H1 (cell line): ENCODE measurements at regions not wholly inside any gene's neighbourhood (a gene's known extent, or its start where the extent isn't known, plus 50 kb on each side); places are given as distances from the start of the nearest gene placed in this dataset.

Experiments
- CTCF ChIA-PET: fragments of 300-600 bp; sonication (Branson Sonifier 250); formaldehyde crosslinking; loops from one replicate; lab custom pipeline; 2021; ENCODE audit not compliant: partially characterized antibody; lab: Charles Lee
- POLR2A ChIA-PET: fragments of 300-600 bp; sonication (Branson Sonifier 250); formaldehyde crosslinking; loops from one replicate; lab custom pipeline; 2021; ENCODE audit warnings: inconsistent platforms; ENCODE audit not compliant: partially characterized antibody; lab: Charles Lee
- DNase-seq, 2 experiments: peaks; one replicate each; pipeline versions ENCODE4 v3.0.0 to v3.0.0-alpha.2; 2010 to 2022; ENCODE audit warnings: low spot score in 2 of 2, low read depth in 1 of 2, mixed read lengths in 1 of 2
- FAIRE-seq: peaks from 2 replicates; lab custom pipeline; 2011; peaks lifted over from hg19 to GRCh38; lab: Jason Lieb, UNC
- H2AFZ ChIP-seq: 2 replicates; pipeline ENCODE4 v1.8.1; 2012; ENCODE audit warnings: low read length, inconsistent platforms
- H2AK5ac ChIP-seq: 2 replicates; pipeline ENCODE4 v1.6.1; 2013; ENCODE audit warnings: low read depth, low read length
- H2BK120ac ChIP-seq: replicated peaks from 2 replicates; pipeline ENCODE3; 2013; ENCODE audit warnings: low read depth, low read length, inconsistent platforms
- H2BK12ac ChIP-seq: 2 replicates; pipeline ENCODE4 v1.6.1; 2013; ENCODE audit warnings: low read depth, low read length
- H2BK15ac ChIP-seq: 2 replicates; pipeline ENCODE4 v1.6.1; 2013; ENCODE audit warnings: low read length
- H2BK20ac ChIP-seq: 2 replicates; pipeline ENCODE4 v1.6.1; 2013; ENCODE audit warnings: low read length
- H2BK5ac ChIP-seq: 2 replicates; pipeline ENCODE4 v1.6.1; 2013; ENCODE audit warnings: low read depth, low read length
- H3K14ac ChIP-seq: 2 replicates; pipeline ENCODE4 v1.6.1; 2013; ENCODE audit warnings: inconsistent platforms; ENCODE audit not compliant: insufficient read length
- H3K18ac ChIP-seq: 2 replicates; pipeline ENCODE4 v1.6.1; 2013; ENCODE audit warnings: low read length; ENCODE audit errors: extremely low read depth
- H3K23ac ChIP-seq: 2 replicates; pipeline ENCODE4 v1.6.1; 2013; ENCODE audit warnings: inconsistent platforms; ENCODE audit not compliant: insufficient read length
- H3K23me2 ChIP-seq: 2 replicates; pipeline ENCODE4 v1.6.1; 2013; ENCODE audit warnings: low read depth, low read length
- H3K27ac ChIP-seq: 2 replicates; pipeline ENCODE4 v1.6.1; 2011; ENCODE audit warnings: low read depth, low read length, inconsistent platforms
- H3K27me3 ChIP-seq, 4 experiments: replicated peaks in 1 of 4; 1 replicate in 1 of 4; 2 replicates in 3 of 4; pipeline versions ENCODE4 v1.6.1 to v1.8.1; 2011 to 2013; ENCODE audit warnings: low read length in 3 of 4, mild to moderate bottlenecking in 3 of 4, inconsistent platforms in 2 of 4, mixed read lengths in 2 of 4, moderate library complexity in 1 of 4; ENCODE audit not compliant: control insufficient read depth in 3 of 4, insufficient read depth in 3 of 4; ENCODE audit errors: extremely low read depth in 1 of 4
- H3K36me3 ChIP-seq, 4 experiments: 2 replicates each; pipeline versions ENCODE4 v1.6.1 to v1.8.1; 2011 to 2013; ENCODE audit warnings: mild to moderate bottlenecking in 4 of 4, low read length in 3 of 4, moderate library complexity in 2 of 4, control low read depth in 1 of 4, inconsistent platforms in 1 of 4; ENCODE audit not compliant: insufficient read depth in 4 of 4, control insufficient read depth in 2 of 4
- H3K4ac ChIP-seq: replicated peaks from 2 replicates; pipeline ENCODE3; 2013; ENCODE audit warnings: low read length, low read depth, mixed read lengths, inconsistent platforms; ENCODE audit not compliant: insufficient read length
- H3K4me1 ChIP-seq, 4 experiments: replicated peaks in 1 of 4; 1 replicate in 1 of 4; 2 replicates in 3 of 4; pipeline versions ENCODE4 v1.6.1 to v1.8.1; 2011 to 2013; ENCODE audit warnings: low read length in 3 of 4, inconsistent platforms in 2 of 4, mixed read lengths in 1 of 4; ENCODE audit not compliant: insufficient read depth in 4 of 4, control insufficient read depth in 3 of 4
- H3K4me2 ChIP-seq, 2 experiments: 2 replicates each; pipeline versions ENCODE4 v1.6.1 to v1.8.1; 2011 to 2013; ENCODE audit warnings: low read depth in 2 of 2, low read length in 2 of 2, control low read depth in 1 of 2, inconsistent platforms in 1 of 2, mild to moderate bottlenecking in 1 of 2; ENCODE audit not compliant: insufficient read depth in 1 of 2
- H3K4me3 ChIP-seq, 4 experiments: fragments of 200-600, 300-600 bp in 1 of 4; sonication (generic), shearing (Covaris generic), sonication (Bioruptor Twin) in 1 of 4; 2 replicates each; pipeline versions ENCODE4 v1.5.1 to v1.8.1; 2011 to 2016; ENCODE audit warnings: low read length in 4 of 4, low read depth in 3 of 4, control low read depth in 2 of 4, inconsistent platforms in 2 of 4, mild to moderate bottlenecking in 2 of 4, mixed read lengths in 1 of 4, moderate library complexity in 1 of 4; ENCODE audit not compliant: insufficient read depth in 2 of 4; ENCODE audit errors: extremely low read depth in 1 of 4
- H3K56ac ChIP-seq: replicated peaks from 2 replicates; pipeline ENCODE3; 2013; ENCODE audit warnings: low read depth, mild to moderate bottlenecking, mixed read lengths, low read length, inconsistent platforms; ENCODE audit not compliant: insufficient read length
- H3K79me1 ChIP-seq: 2 replicates; pipeline ENCODE4 v1.6.1; 2013; ENCODE audit warnings: low read depth, low read length, control low read depth
- H3K79me2 ChIP-seq, 2 experiments: 2 replicates each; pipeline versions ENCODE4 v1.6.1 to v1.8.1; 2012 to 2013; ENCODE audit warnings: low read length in 2 of 2, mild to moderate bottlenecking in 2 of 2, inconsistent platforms in 1 of 2; ENCODE audit not compliant: insufficient read depth in 2 of 2, control insufficient read depth in 1 of 2
- H3K9ac ChIP-seq, 4 experiments: replicated peaks in 1 of 4; 1 replicate in 1 of 4; 2 replicates in 3 of 4; pipeline versions ENCODE4 v1.6.1 to v1.8.1; 2011 to 2013; ENCODE audit warnings: low read depth in 3 of 4, low read length in 3 of 4, control low read depth in 2 of 4, mild to moderate bottlenecking in 2 of 4, moderate library complexity in 2 of 4, inconsistent platforms in 1 of 4; ENCODE audit errors: extremely low read depth in 1 of 4
- H3K9me3 ChIP-seq, 2 experiments: 2 replicates each; pipeline versions ENCODE4 v1.6.1 to v1.8.1; 2012 to 2013; ENCODE audit warnings: mild to moderate bottlenecking in 2 of 2, moderate library complexity in 2 of 2, control low read depth in 1 of 2, inconsistent platforms in 1 of 2, low read depth in 1 of 2, low read length in 1 of 2, mixed read lengths in 1 of 2; ENCODE audit not compliant: insufficient read depth in 2 of 2
- H4K20me1 ChIP-seq, 2 experiments: replicated peaks in 1 of 2; 2 replicates each; pipeline versions ENCODE3 to v1.8.1; 2011 to 2013; ENCODE audit warnings: inconsistent platforms in 2 of 2, low read length in 2 of 2, mild to moderate bottlenecking in 1 of 2; ENCODE audit not compliant: insufficient read depth in 2 of 2, control insufficient read depth in 1 of 2
- H4K5ac ChIP-seq: 2 replicates; pipeline ENCODE4 v1.6.1; 2013; ENCODE audit warnings: low read length, low read depth, mixed read lengths, inconsistent platforms; ENCODE audit not compliant: insufficient read length
- H4K8ac ChIP-seq: 2 replicates; pipeline ENCODE4 v1.8.0; 2013; ENCODE audit warnings: mild to moderate bottlenecking, moderate library complexity, low read length, inconsistent platforms; ENCODE audit not compliant: insufficient read depth; ENCODE audit errors: extremely low read depth
- H4K91ac ChIP-seq: replicated peaks from 2 replicates; pipeline ENCODE3; 2013; ENCODE audit warnings: low read length, mixed read lengths, inconsistent platforms; ENCODE audit not compliant: insufficient read length
- ASH2L ChIP-seq: fragments of 200-600, 300-600 bp; sonication (generic); IDR thresholded peaks from one replicate; pipeline ENCODE4 v1.7.1; 2017; ENCODE audit warnings: low read length
- BCL11A ChIP-seq, 2 experiments: IDR thresholded peaks; one replicate each; pipeline ENCODE4 v1.6.1; 2011; ENCODE audit warnings: low read depth in 2 of 2, low read length in 2 of 2, mild to moderate bottlenecking in 2 of 2
- BRCA1 ChIP-seq: IDR thresholded peaks from 2 replicates; pipeline ENCODE4 v1.6.1; 2012; ENCODE audit warnings: low read depth, low read length, improper control_type of control experiment
- CHD1 ChIP-seq: IDR thresholded peaks from 2 replicates; pipeline ENCODE4 v1.6.1; 2012; ENCODE audit warnings: low read depth, low read length, improper control_type of control experiment
- HDAC6 ChIP-seq: IDR thresholded peaks from one replicate; pipeline ENCODE4 v1.7.1; 2012; ENCODE audit warnings: low read depth, mild to moderate bottlenecking, inconsistent platforms, low read length, moderate library complexity
- JUND ChIP-seq: IDR thresholded peaks from 2 replicates; pipeline ENCODE4 v1.6.1; 2011; ENCODE audit warnings: mild to moderate bottlenecking, improper control_type of control experiment, low read length
- TAF7 ChIP-seq: optimal IDR thresholded peaks from 2 replicates; pipeline ENCODE3; 2011; ENCODE audit warnings: low read depth, mild to moderate bottlenecking, inconsistent platforms, low read length, moderate library complexity, borderline replicate concordance
- WGBS, 2 experiments: shearing (Covaris generic) in 1 of 2; methylation state at CpG; one replicate each; pipeline versions ENCODE4 v1.1.6 to v1.1.7; 2013 to 2015; ENCODE audit warnings: low lambda C conversion rate in 2 of 2, mixed read lengths in 2 of 2, inconsistent platforms in 1 of 2, low coverage in 1 of 2, missing lambda C conversion rate in 1 of 2; ENCODE audit not compliant: insufficient replicate concordance in 2 of 2, insufficient coverage in 1 of 2, insufficient read length in 1 of 2; ENCODE audit errors: extremely low coverage in 1 of 2, missing lambda C conversion rate in 1 of 2; 5-methylcytosine and 5-hydroxymethylcytosine counted together
- TF ChIP-seq, protein P1 (sequence below): IDR thresholded peaks from 2 replicates; pipeline ENCODE4 v1.6.1; 2011; ENCODE audit warnings: low read depth, mild to moderate bottlenecking, low read length; ENCODE audit not compliant: insufficient read depth

DNA sequence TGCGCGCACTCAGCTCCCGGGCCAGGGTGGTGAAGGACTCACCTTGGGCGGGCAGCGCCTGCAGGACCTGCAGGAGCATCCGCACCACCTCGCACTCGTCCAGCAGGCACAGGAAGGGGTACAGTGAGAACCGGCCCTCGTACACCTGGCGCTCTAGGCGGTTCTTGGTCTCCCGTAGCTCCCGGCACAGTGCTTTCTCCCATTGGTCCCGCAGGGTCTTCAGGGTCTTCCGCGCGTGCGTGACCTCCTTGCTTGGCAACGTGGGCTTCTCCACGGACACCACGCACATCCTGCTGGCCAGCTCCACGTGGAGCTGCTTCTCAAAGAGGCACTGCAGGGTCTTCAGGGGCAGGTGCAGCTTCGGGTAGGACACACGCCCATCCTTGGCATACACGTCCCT is 74.1 kb upstream of the MED13 start:
- FAIRE-seq (no peak), DNase-seq (no peak)
- TF ChIP-seq ASH2L = no peak
- TF ChIP-seq BCL11A (IDR thresholded peaks at IDR 0.05; ENCODE audit: low read depth in 2 of 2, low read length in 2 of 2) = no peak
- TF ChIP-seq, protein P1, sequence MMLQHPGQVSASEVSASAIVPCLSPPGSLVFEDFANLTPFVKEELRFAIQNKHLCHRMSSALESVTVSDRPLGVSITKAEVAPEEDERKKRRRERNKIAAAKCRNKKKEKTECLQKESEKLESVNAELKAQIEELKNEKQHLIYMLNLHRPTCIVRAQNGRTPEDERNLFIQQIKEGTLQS = no peak
- TF ChIP-seq TAF7 = no peak
- TF ChIP-seq BRCA1 = no peak
- no peak for TF ChIP-seq HDAC6
- no peak for TF ChIP-seq CHD1
- TF ChIP-seq JUND = no peak
- Histone ChIP-seq H3K14ac (no peak overlapping the region), H3K56ac (no peak overlapping the region), H3K27ac (no peak overlapping the region), H2BK15ac (no peak overlapping the region), H3K4me3 (no peak overlapping the region), H4K5ac (no peak overlapping the region), H3K23me2 (no peaks in the 10 kb centered on the region), H3K9ac (no peak overlapping the region), H2AFZ (no peak overlapping the region; the same call in 1 of the 2 replicates), H2BK5ac (no peak overlapping the region), H3K27me3 (no peaks in the 10 kb centered on the region), H3K9me3 (no peaks in the 10 kb centered on the region; a peak in 1 of 4 replicates), H3K23ac (no peak overlapping the region), H2BK120ac (no peak overlapping the region), H3K4me2 (no peak overlapping the region), H2BK20ac (no peak overlapping the region), H3K4ac (no peak overlapping the region), H3K18ac (no peak overlapping the region), H4K91ac (no peak overlapping the region), H3K79me2 (no peaks in the 10 kb centered on the region), H4K8ac (no peak overlapping the region; the same call in 1 of the 2 replicates), H4K20me1 (no peaks in the 10 kb centered on the region), H2BK12ac (no peak overlapping the region), H3K4me1 (no peaks in the 10 kb centered on the region; a peak in 4 of 7 replicates), H3K36me3 (no peaks in the 10 kb centered on the region), H3K79me1 (no peaks in the 10 kb centered on the region), H2AK5ac (no peak overlapping the region)
- ChIA-PET CTCF (interaction anchor here (1.1 kb wide), 1 partner anchor 13 kb away, joined by 4 read pairs; no protein-coding TSS in a partner anchor), POLR2A (no interaction called here)
- WGBS, 2 experiments = 91% methylated on average over 23 of the region's 26 CpGs; no CpG with 5 or more reads in 1 of the 2 experiments
